ENCODE measurements at regions not wholly inside any gene's neighbourhood (a gene's known extent, or its start where the extent isn't known, plus 50 kb on each side); places are given as distances from the start of the nearest gene placed in this dataset.

GRCh38 chr11:23519194-23519593, 658.9 kb upstream of the CCDC179 start:
- Histone ChIP-seq H3K4me3 (ENCODE audit: low read length) (no peak overlapping the region), H3K27ac (ENCODE audit: low read length) (no peak overlapping the region), H3K4me1 (ENCODE audit: low read length) (no peaks in the 10 kb centered on the region), H3K9me3 (ENCODE audit: insufficient read depth, low read length) (no peaks in the 10 kb centered on the region), H3K79me2 (ENCODE audit: low read length) (no peaks in the 10 kb centered on the region), H3K4me2 (ENCODE audit: low read length) (no peak overlapping the region), H2AFZ (ENCODE audit: low read depth, low read length) (no peak overlapping the region), H3K36me3 (replicated peaks; ENCODE audit: low read depth, low read length) (no peaks in the 10 kb centered on the region), H3K9ac (ENCODE audit: low read length) (no peak overlapping the region), H3K27me3 (ENCODE audit: low read depth, low read length) (no peaks in the 10 kb centered on the region), H4K20me1 (ENCODE audit: insufficient read depth, low read length) (no peaks in the 10 kb centered on the region)
- TF ChIP-seq CTCF (IDR thresholded peaks at IDR 0.05; ENCODE audit: low read depth, low read length) (no peak), EZH2phosphoT487 (IDR thresholded peaks at IDR 0.05; ENCODE audit: low read depth) (no peak)

GRCh38 chr11:23520226-23520960, 660.1 kb upstream of the CCDC179 start:
- no peaks in the 10 kb centered on the region for H3K36me3 ChIP-seq (replicated peaks; ENCODE audit: low read depth, low read length)
- no peaks in the 10 kb centered on the region for H4K20me1 ChIP-seq (ENCODE audit: insufficient read depth, low read length)
- H3K4me1 ChIP-seq (ENCODE audit: low read length) = no peaks in the 10 kb centered on the region
- TF ChIP-seq EZH2phosphoT487 (IDR thresholded peaks at IDR 0.05; ENCODE audit: low read depth) = no peak
- no peak for TF ChIP-seq CTCF (IDR thresholded peaks at IDR 0.05; ENCODE audit: low read depth, low read length)
- H3K27me3 ChIP-seq (ENCODE audit: low read depth, low read length) = no peaks in the 10 kb centered on the region
- no peaks in the 10 kb centered on the region for H3K9me3 ChIP-seq (ENCODE audit: insufficient read depth, low read length)
- H3K4me2 ChIP-seq (ENCODE audit: low read length) = no peak overlapping the region
- H2AFZ ChIP-seq (ENCODE audit: low read depth, low read length) = no peak overlapping the region
- no peaks in the 10 kb centered on the region for H3K79me2 ChIP-seq (ENCODE audit: low read length)
- no peak overlapping the region for H3K9ac ChIP-seq (ENCODE audit: low read length)
- H3K27ac ChIP-seq (ENCODE audit: low read length) = no peak overlapping the region
- H3K4me3 ChIP-seq (ENCODE audit: low read length) = no peak overlapping the region

GRCh38 chr11:23536907-23537306, 676.6 kb upstream of the CCDC179 start:
- H4K20me1 ChIP-seq (ENCODE audit: insufficient read depth, low read length) = no peaks in the 10 kb centered on the region
- no peak for TF ChIP-seq CTCF (IDR thresholded peaks at IDR 0.05; ENCODE audit: low read depth, low read length)
- TF ChIP-seq EZH2phosphoT487 (IDR thresholded peaks at IDR 0.05; ENCODE audit: low read depth) = no peak
- no peak overlapping the region for H2AFZ ChIP-seq (ENCODE audit: low read depth, low read length)
- H3K9me3 ChIP-seq (ENCODE audit: insufficient read depth, low read length) = no peaks in the 10 kb centered on the region
- no peak overlapping the region for H3K9ac ChIP-seq (ENCODE audit: low read length)
- H3K4me3 ChIP-seq (ENCODE audit: low read length) = no peak overlapping the region
- H3K27ac ChIP-seq (ENCODE audit: low read length) = no peak overlapping the region
- H3K36me3 ChIP-seq (replicated peaks; ENCODE audit: low read depth, low read length) = no peaks in the 10 kb centered on the region
- H3K4me2 ChIP-seq (ENCODE audit: low read length) = no peak overlapping the region
- no peaks in the 10 kb centered on the region for H3K4me1 ChIP-seq (ENCODE audit: low read length)
- H3K27me3 ChIP-seq (ENCODE audit: low read depth, low read length) = no peaks in the 10 kb centered on the region
- no peaks in the 10 kb centered on the region for H3K79me2 ChIP-seq (ENCODE audit: low read length)

- no peak overlapping the region for H3K27ac ChIP-seq (ENCODE audit: low read length)
- H3K9ac ChIP-seq (ENCODE audit: low read length) = 0 out of 2 replicates have a peak overlapping the region, but pooled peaks have one; percentile 14
- peak overlapping the region; percentile 95 for H2AFZ ChIP-seq (ENCODE audit: low read depth, low read length)
- H4K20me1 ChIP-seq (ENCODE audit: insufficient read depth, low read length) = no peaks in the 10 kb centered on the region
- H3K9me3 ChIP-seq (ENCODE audit: insufficient read depth, low read length) = no peaks in the 10 kb centered on the region
- TF ChIP-seq EZH2phosphoT487 (IDR thresholded peaks at IDR 0.05; ENCODE audit: low read depth) (no peak), CTCF (IDR thresholded peaks at IDR 0.05; ENCODE audit: low read depth, low read length) (no peak)
- H3K36me3 ChIP-seq (replicated peaks; ENCODE audit: low read depth, low read length) = no peaks in the 10 kb centered on the region
- no peaks in the 10 kb centered on the region for H3K79me2 ChIP-seq (ENCODE audit: low read length)
- H3K27me3 ChIP-seq (ENCODE audit: low read depth, low read length) = no peaks in the 10 kb centered on the region
- H3K4me2 ChIP-seq (ENCODE audit: low read length) = peak overlapping the region; percentile 71
- peak overlapping the region; percentile 63 for H3K4me3 ChIP-seq (ENCODE audit: low read length)
- no peaks in the 10 kb centered on the region for H3K4me1 ChIP-seq (ENCODE audit: low read length)
Observed at GRCh38 chr11:23539556-23539955, 679.3 kb upstream of the CCDC179 start.
